Left ventricle myocardium inferior (tissue), 1 donor: ENCODE measurements at regions not wholly inside any gene's neighbourhood (a gene's known extent, or its start where the extent isn't known, plus 50 kb on each side); places are given as distances from the start of the nearest gene placed in this dataset.
"Not testable (repeated sequence)": the region's sequence is repeated elsewhere in the genome, so short reads cannot be mapped to it uniquely, and the experiment has no call there.

Experiments used
- DNase-seq: peaks from one replicate; pipeline ENCODE4 v3.0.0-alpha.2; 2020
- H3K27ac ChIP-seq: fragments of 200-600 bp; replicated peaks from 2 replicates; pipeline ENCODE4 v1.8.0; 2021
- H3K27me3 ChIP-seq: fragments of 200-600 bp; 2 replicates; pipeline ENCODE4 v1.8.0; 2021; ENCODE audit warnings: low read depth
- H3K36me3 ChIP-seq: fragments of 200-600 bp; 2 replicates; pipeline ENCODE4 v1.8.0; 2021
- H3K4me1 ChIP-seq: fragments of 200-600 bp; 2 replicates; pipeline ENCODE4 v1.8.0; 2021
- H3K4me3 ChIP-seq: fragments of 200-600 bp; 2 replicates; pipeline ENCODE4 v1.8.0; 2021; ENCODE audit warnings: mild to moderate bottlenecking, moderate library complexity
- H3K9me3 ChIP-seq: fragments of 200-600 bp; replicated peaks from 2 replicates; pipeline ENCODE4 v1.8.0; 2021
- intact Hi-C: fragments of 100-400 bp; cut with micrococcal nuclease; formaldehyde crosslinking; loops from one replicate; pipeline ENCODE4 v1.11.0; 2022
- donor health status: DM: no; HTN: yes; CAD: no; lungs with severe emphysema.

GRCh38 chrY:17827155-17827554 is 52.9 kb downstream of the CDY2B start:
- DNase-seq, H3K4me1 ChIP-seq, H3K27ac ChIP-seq, H3K9me3 ChIP-seq, H3K27me3 ChIP-seq, H3K36me3 ChIP-seq, H3K4me3 ChIP-seq, intact Hi-C loops: not testable (repeated sequence)

GRCh38 chrY:17819700-17820099 is 60.3 kb downstream of the CDY2B start:
- H3K36me3 ChIP-seq, H3K27me3 ChIP-seq, DNase-seq, intact Hi-C loops, H3K4me3 ChIP-seq, H3K4me1 ChIP-seq, H3K27ac ChIP-seq, H3K9me3 ChIP-seq: not testable (repeated sequence)

- H3K4me1 ChIP-seq, H3K9me3 ChIP-seq, DNase-seq, H3K36me3 ChIP-seq, intact Hi-C loops, H3K27me3 ChIP-seq, H3K27ac ChIP-seq, H3K4me3 ChIP-seq: not testable (repeated sequence)
These were observed 60.9 kb downstream of the CDY2B start for GRCh38 chrY:17819025-17819646.

- intact Hi-C loops, H3K27me3 ChIP-seq, DNase-seq, H3K4me1 ChIP-seq, H3K4me3 ChIP-seq, H3K9me3 ChIP-seq, H3K36me3 ChIP-seq, H3K27ac ChIP-seq: not testable (repeated sequence)
These were observed 62.6 kb downstream of the CDY2B start for GRCh38 chrY:17817076-17818068.

GRCh38 chrY:17812664-17813063 is 67.4 kb downstream of the CDY2B start:
- DNase-seq, H3K4me1 ChIP-seq, intact Hi-C loops, H3K27ac ChIP-seq, H3K36me3 ChIP-seq, H3K27me3 ChIP-seq, H3K9me3 ChIP-seq, H3K4me3 ChIP-seq: not testable (repeated sequence)

GRCh38 chrY:17799915-17800314 is 80.1 kb downstream of the CDY2B start:
- H3K9me3 ChIP-seq, H3K4me3 ChIP-seq, H3K27ac ChIP-seq, H3K4me1 ChIP-seq, H3K36me3 ChIP-seq, H3K27me3 ChIP-seq, intact Hi-C loops, DNase-seq: not testable (repeated sequence)

GRCh38 chrY:17787214-17787613 is 92.8 kb downstream of the CDY2B start:
- H3K9me3 ChIP-seq, H3K4me1 ChIP-seq, DNase-seq, intact Hi-C loops, H3K27me3 ChIP-seq, H3K36me3 ChIP-seq, H3K27ac ChIP-seq, H3K4me3 ChIP-seq: not testable (repeated sequence)

GRCh38 chrY:17766000-17766699 is 113.9 kb downstream of the CDY2B start:
- H3K27ac ChIP-seq, H3K36me3 ChIP-seq, DNase-seq, H3K4me3 ChIP-seq, H3K9me3 ChIP-seq, intact Hi-C loops, H3K4me1 ChIP-seq, H3K27me3 ChIP-seq: not testable (repeated sequence)

- DNase-seq, H3K4me3 ChIP-seq, H3K36me3 ChIP-seq, H3K4me1 ChIP-seq, H3K9me3 ChIP-seq, intact Hi-C loops, H3K27ac ChIP-seq, H3K27me3 ChIP-seq: not testable (repeated sequence)
These were observed 120.8 kb downstream of the CDY2B start for GRCh38 chrY:17759213-17759612.

- H3K27me3 ChIP-seq, H3K4me3 ChIP-seq, intact Hi-C loops, H3K9me3 ChIP-seq, H3K27ac ChIP-seq, H3K4me1 ChIP-seq, DNase-seq, H3K36me3 ChIP-seq: not testable (repeated sequence)
These were observed 127.0 kb downstream of the CDY2B start for GRCh38 chrY:17752887-17753497.

GRCh38 chrY:17739852-17740251 is 140.2 kb downstream of the CDY2B start:
- DNase-seq, H3K36me3 ChIP-seq, H3K4me3 ChIP-seq, H3K27me3 ChIP-seq, H3K27ac ChIP-seq, H3K4me1 ChIP-seq, intact Hi-C loops, H3K9me3 ChIP-seq: not testable (repeated sequence)

- H3K27me3 ChIP-seq, DNase-seq, H3K36me3 ChIP-seq, H3K4me1 ChIP-seq, H3K4me3 ChIP-seq, H3K9me3 ChIP-seq, intact Hi-C loops, H3K27ac ChIP-seq: not testable (repeated sequence)
These were observed 150.5 kb downstream of the CDY2B start for GRCh38 chrY:17729474-17729873.

GRCh38 chrY:17716329-17717043 is 163.5 kb downstream of the CDY2B start:
- H3K27me3 ChIP-seq, result not testable (repeated sequence)

More at GRCh38 chrY:17716329-17717043, 163.5 kb downstream of the CDY2B start:
- H3K4me1 ChIP-seq, H3K36me3 ChIP-seq, H3K9me3 ChIP-seq, intact Hi-C loops, H3K27ac ChIP-seq, DNase-seq, H3K4me3 ChIP-seq: not testable (repeated sequence)
